T-helper 17 cell (primary cell): ENCODE measurements at regions not wholly inside any gene's neighbourhood (a gene's known extent, or its start where the extent isn't known, plus 50 kb on each side); places are given as distances from the start of the nearest gene placed in this dataset.
"Not testable (repeated sequence)": the region's sequence is repeated elsewhere in the genome, so short reads cannot be mapped to it uniquely, and the experiment has no call there.

Experiments used
- ATAC-seq: fragments of 150-1000 bp; cut with Tn5 transposase; 2 replicates; pipeline ENCODE4 v1.10.0; 2021; ENCODE audit warnings: mild to moderate bottlenecking, moderate library complexity
- DNase-seq, 3 donors: peaks; one replicate each; pipeline versions ENCODE4 v3.0.0 to v3.0.0-alpha.2; 2020 to 2021
- H3K9me3 ChIP-seq: one replicate; pipeline ENCODE4 v1.7.0; 2013; ENCODE audit warnings: low read length, mild to moderate bottlenecking; ENCODE audit not compliant: control insufficient read depth, poor library complexity, severe bottlenecking
- H3K27ac Mint-ChIP-seq: one replicate; pipeline ENCODE4 v1.8.0; 2022; ENCODE audit warnings: mild to moderate bottlenecking, moderate library complexity, mixed read lengths
- H3K27me3 Mint-ChIP-seq: one replicate; pipeline ENCODE4 v1.8.0; 2022; ENCODE audit warnings: mixed read lengths
- H3K36me3 Mint-ChIP-seq: one replicate; pipeline ENCODE4 v1.8.0; 2022; ENCODE audit warnings: low read depth, mixed read lengths
- H3K4me1 Mint-ChIP-seq: one replicate; pipeline ENCODE4 v1.8.0; 2022; ENCODE audit warnings: mild to moderate bottlenecking, mixed read lengths
- H3K4me3 Mint-ChIP-seq: one replicate; pipeline ENCODE4 v1.8.0; 2022; ENCODE audit warnings: mild to moderate bottlenecking, moderate library complexity, mixed read lengths

GRCh38 chr4:57303012-57303751 lies 193.0 kb upstream of the IGFBP7 start:
- DNase-seq (no peak), ATAC-seq (no peak)
- Mint-ChIP-seq H3K36me3 (no peaks in the 10 kb centered on the region), H3K27ac (no peak overlapping the region), H3K27me3 (no peaks in the 10 kb centered on the region), H3K4me3 (no peak overlapping the region), H3K4me1 (no peaks in the 10 kb centered on the region)
- H3K9me3 ChIP-seq, result no peaks in the 10 kb centered on the region

- not testable (repeated sequence) for H3K4me3 Mint-ChIP-seq, DNase-seq, H3K27me3 Mint-ChIP-seq, H3K27ac Mint-ChIP-seq, H3K36me3 Mint-ChIP-seq, ATAC-seq, H3K4me1 Mint-ChIP-seq, H3K9me3 ChIP-seq
Measured at GRCh38 chr4:57300300-57300699, 190.1 kb upstream of the IGFBP7 start.

GRCh38 chr4:57291911-57292310 lies 181.7 kb upstream of the IGFBP7 start:
- DNase-seq, result no peak
- no peaks in the 10 kb centered on the region for H3K36me3 Mint-ChIP-seq
- H3K4me3 Mint-ChIP-seq, result no peak overlapping the region
- H3K27me3 Mint-ChIP-seq, result peaks cover 5% of the 10 kb centered on the region
- ATAC-seq, result no peak
- H3K9me3 ChIP-seq, result no peaks in the 10 kb centered on the region
- H3K4me1 Mint-ChIP-seq, result no peaks in the 10 kb centered on the region
- no peak overlapping the region for H3K27ac Mint-ChIP-seq

GRCh38 chr4:57287687-57288604 lies 177.8 kb upstream of the IGFBP7 start:
- H3K4me3 Mint-ChIP-seq, result no peak overlapping the region
- H3K27me3 Mint-ChIP-seq, result peaks cover 2% of the 10 kb centered on the region
- DNase-seq (no peak), ATAC-seq (no peak)
- H3K27ac Mint-ChIP-seq, result no peak overlapping the region
- no peaks in the 10 kb centered on the region for H3K4me1 Mint-ChIP-seq
- no peaks in the 10 kb centered on the region for H3K36me3 Mint-ChIP-seq
- no peaks in the 10 kb centered on the region for H3K9me3 ChIP-seq

- no peak overlapping the region for H3K4me3 Mint-ChIP-seq
- DNase-seq (no peak), ATAC-seq (no peak)
- no peaks in the 10 kb centered on the region for H3K9me3 ChIP-seq
- H3K27ac Mint-ChIP-seq, result no peak overlapping the region
- no peaks in the 10 kb centered on the region for H3K36me3 Mint-ChIP-seq
- H3K4me1 Mint-ChIP-seq, result no peaks in the 10 kb centered on the region
- H3K27me3 Mint-ChIP-seq, result peaks cover 18% of the 10 kb centered on the region
Measured at GRCh38 chr4:57282933-57283310, 172.7 kb upstream of the IGFBP7 start.

- Mint-ChIP-seq H3K36me3 (no peaks in the 10 kb centered on the region), H3K4me3 (no peak overlapping the region), H3K27ac (no peak overlapping the region), H3K27me3 (peaks cover 18% of the 10 kb centered on the region), H3K4me1 (no peaks in the 10 kb centered on the region)
- no peak for ATAC-seq
- no peak for DNase-seq
- H3K9me3 ChIP-seq, result no peaks in the 10 kb centered on the region
Measured at GRCh38 chr4:57280481-57280880, 170.3 kb upstream of the IGFBP7 start.

- no peak overlapping the region for H3K4me3 Mint-ChIP-seq
- no peak for DNase-seq
- H3K36me3 Mint-ChIP-seq, result no peaks in the 10 kb centered on the region
- H3K4me1 Mint-ChIP-seq, result no peaks in the 10 kb centered on the region
- H3K27ac Mint-ChIP-seq, result no peak overlapping the region
- no peaks in the 10 kb centered on the region for H3K9me3 ChIP-seq
- H3K27me3 Mint-ChIP-seq, result peaks cover 18% of the 10 kb centered on the region
- no peak for ATAC-seq
Measured at GRCh38 chr4:57278780-57279179, 168.6 kb upstream of the IGFBP7 start.

GRCh38 chr4:57274082-57274481 lies 163.9 kb upstream of the IGFBP7 start:
- no peak overlapping the region for H3K27ac Mint-ChIP-seq
- no peaks in the 10 kb centered on the region for H3K9me3 ChIP-seq
- H3K36me3 Mint-ChIP-seq, result no peaks in the 10 kb centered on the region
- H3K27me3 Mint-ChIP-seq, result peaks cover 2% of the 10 kb centered on the region
- H3K4me3 Mint-ChIP-seq, result no peak overlapping the region
- ATAC-seq, result no peak
- DNase-seq, result no peak
- H3K4me1 Mint-ChIP-seq, result no peaks in the 10 kb centered on the region

- Mint-ChIP-seq H3K36me3 (no peaks in the 10 kb centered on the region), H3K4me3 (no peak overlapping the region), H3K27ac (no peak overlapping the region)
Measured at GRCh38 chr4:57270346-57270745, 160.2 kb upstream of the IGFBP7 start.

GRCh38 chr4:57265831-57266582 lies 155.8 kb upstream of the IGFBP7 start:
- no peaks in the 10 kb centered on the region for H3K9me3 ChIP-seq
- ATAC-seq (no peak), DNase-seq (no peak)
- Mint-ChIP-seq H3K27ac (no peak overlapping the region), H3K4me1 (no peaks in the 10 kb centered on the region), H3K4me3 (no peak overlapping the region), H3K36me3 (no peaks in the 10 kb centered on the region), H3K27me3 (no peaks in the 10 kb centered on the region)

More at GRCh38 chr4:57270346-57270745, 160.2 kb upstream of the IGFBP7 start:
- H3K9me3 ChIP-seq, result no peaks in the 10 kb centered on the region
- no peak for DNase-seq
- no peaks in the 10 kb centered on the region for H3K4me1 Mint-ChIP-seq
- H3K27me3 Mint-ChIP-seq, result no peaks in the 10 kb centered on the region
- ATAC-seq, result no peak

- no peaks in the 10 kb centered on the region for H3K27me3 Mint-ChIP-seq
- no peak for DNase-seq
- H3K27ac Mint-ChIP-seq, result no peak overlapping the region
- no peak overlapping the region for H3K4me3 Mint-ChIP-seq
- no peak for ATAC-seq
- H3K4me1 Mint-ChIP-seq, result no peaks in the 10 kb centered on the region
- no peaks in the 10 kb centered on the region for H3K9me3 ChIP-seq
- H3K36me3 Mint-ChIP-seq, result no peaks in the 10 kb centered on the region
Measured at GRCh38 chr4:57254754-57255153, 144.6 kb upstream of the IGFBP7 start.

- Mint-ChIP-seq H3K27ac (no peak overlapping the region), H3K4me1 (no peaks in the 10 kb centered on the region), H3K36me3 (no peaks in the 10 kb centered on the region), H3K27me3 (peaks cover 6% of the 10 kb centered on the region), H3K4me3 (no peak overlapping the region)
- ATAC-seq, result no peak
- no peaks in the 10 kb centered on the region for H3K9me3 ChIP-seq
- no peak for DNase-seq
Measured at GRCh38 chr4:57249083-57249482, 138.9 kb upstream of the IGFBP7 start.

GRCh38 chr4:57243076-57243475 lies 132.9 kb upstream of the IGFBP7 start:
- no peak overlapping the region for H3K27ac Mint-ChIP-seq
- no peaks in the 10 kb centered on the region for H3K4me1 Mint-ChIP-seq
- peaks cover 10% of the 10 kb centered on the region for H3K27me3 Mint-ChIP-seq
- ATAC-seq (no peak), DNase-seq (no peak)
- H3K9me3 ChIP-seq, result no peaks in the 10 kb centered on the region
- H3K36me3 Mint-ChIP-seq, result no peaks in the 10 kb centered on the region
- H3K4me3 Mint-ChIP-seq, result no peak overlapping the region
